ENCODE measurements at regions not wholly inside any gene's neighbourhood (a gene's known extent, or its start where the extent isn't known, plus 50 kb on each side); places are given as distances from the start of the nearest gene placed in this dataset.

DNA sequence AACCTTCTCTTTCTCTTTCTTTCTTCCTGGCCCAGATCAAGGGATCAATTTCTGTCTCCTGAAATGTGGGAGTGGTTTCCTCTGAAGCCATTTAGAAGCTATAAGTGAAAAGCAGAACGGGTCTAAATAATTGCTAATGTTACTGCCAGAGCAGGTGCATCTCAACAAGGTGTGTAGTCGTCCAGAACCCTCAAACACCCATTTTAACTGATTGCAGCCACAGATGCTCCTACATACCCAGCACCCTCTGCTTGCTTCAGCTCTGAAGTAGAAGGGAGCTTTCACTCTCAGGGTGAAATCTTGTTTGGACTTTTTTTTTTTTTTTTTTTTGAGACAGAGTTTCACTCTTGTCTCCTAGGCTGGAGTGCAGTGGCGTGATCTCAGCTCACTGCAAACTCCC, 592.1 kb upstream of the ARID1B start:
- DNase-seq (ENCODE audit: extremely low spot score) = no peak
- H3K27ac ChIP-seq (replicated peaks in 1 of 4) = no peak overlapping the region
- no peaks in the 10 kb centered on the region for H3K4me1 ChIP-seq
- no peaks in the 10 kb centered on the region for H3K9me3 ChIP-seq
- no peak overlapping the region for H3K4me3 ChIP-seq
- no peaks in the 10 kb centered on the region for H3K36me3 ChIP-seq
- H3K27me3 ChIP-seq = no peaks in the 10 kb centered on the region
- WGBS = 70% methylated on average over 3 of the region's 3 CpGs
- TF ChIP-seq EP300 (IDR thresholded peaks at IDR 0.05) (no peak), POLR2AphosphoS5 (IDR thresholded peaks at IDR 0.05) (no peak), POLR2A (IDR thresholded peaks at IDR 0.05; ENCODE audit: low read depth) (no peak)
- TF ChIP-seq, protein P1, sequence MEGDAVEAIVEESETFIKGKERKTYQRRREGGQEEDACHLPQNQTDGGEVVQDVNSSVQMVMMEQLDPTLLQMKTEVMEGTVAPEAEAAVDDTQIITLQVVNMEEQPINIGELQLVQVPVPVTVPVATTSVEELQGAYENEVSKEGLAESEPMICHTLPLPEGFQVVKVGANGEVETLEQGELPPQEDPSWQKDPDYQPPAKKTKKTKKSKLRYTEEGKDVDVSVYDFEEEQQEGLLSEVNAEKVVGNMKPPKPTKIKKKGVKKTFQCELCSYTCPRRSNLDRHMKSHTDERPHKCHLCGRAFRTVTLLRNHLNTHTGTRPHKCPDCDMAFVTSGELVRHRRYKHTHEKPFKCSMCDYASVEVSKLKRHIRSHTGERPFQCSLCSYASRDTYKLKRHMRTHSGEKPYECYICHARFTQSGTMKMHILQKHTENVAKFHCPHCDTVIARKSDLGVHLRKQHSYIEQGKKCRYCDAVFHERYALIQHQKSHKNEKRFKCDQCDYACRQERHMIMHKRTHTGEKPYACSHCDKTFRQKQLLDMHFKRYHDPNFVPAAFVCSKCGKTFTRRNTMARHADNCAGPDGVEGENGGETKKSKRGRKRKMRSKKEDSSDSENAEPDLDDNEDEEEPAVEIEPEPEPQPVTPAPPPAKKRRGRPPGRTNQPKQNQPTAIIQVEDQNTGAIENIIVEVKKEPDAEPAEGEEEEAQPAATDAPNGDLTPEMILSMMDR (IDR thresholded peaks at IDR 0.05) = no peak
- intact Hi-C loops (cut with DNase I) = no loop called here

DNA sequence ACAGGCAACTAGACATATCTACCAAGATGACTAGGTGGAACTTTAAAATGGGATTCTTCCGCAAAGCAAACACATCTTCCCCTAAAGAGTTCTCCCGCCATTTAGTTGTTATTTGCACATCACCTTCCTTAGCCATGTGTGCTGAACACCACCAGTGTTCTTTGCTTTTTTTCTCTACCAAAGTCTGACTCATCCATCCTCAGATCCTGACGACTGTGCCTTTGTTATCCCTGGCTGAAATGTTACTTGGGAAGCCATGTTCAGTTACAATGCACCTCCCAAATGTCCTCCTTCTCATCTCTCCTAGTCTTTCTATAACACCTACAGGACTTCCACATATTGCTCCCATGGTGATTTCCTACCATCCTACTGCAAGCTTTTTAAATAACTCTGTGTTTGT, 593.5 kb upstream of the ARID1B start:
- WGBS = 76% methylated on average over 3 of the region's 3 CpGs
- no peak overlapping the region for H3K4me3 ChIP-seq
- TF ChIP-seq POLR2AphosphoS5 (IDR thresholded peaks at IDR 0.05) = no peak
- TF ChIP-seq, protein P1 (IDR thresholded peaks at IDR 0.05) = no peak
- TF ChIP-seq EP300 (IDR thresholded peaks at IDR 0.05) = no peak
- TF ChIP-seq POLR2A (IDR thresholded peaks at IDR 0.05; ENCODE audit: low read depth) = no peak
- no peak overlapping the region for H3K27ac ChIP-seq (replicated peaks in 1 of 4)
- H3K9me3 ChIP-seq = no peaks in the 10 kb centered on the region
- intact Hi-C loops (cut with DNase I) = no loop called here
- no peaks in the 10 kb centered on the region for H3K27me3 ChIP-seq
- no peak for DNase-seq (ENCODE audit: extremely low spot score)
- H3K4me1 ChIP-seq = no peaks in the 10 kb centered on the region
- H3K36me3 ChIP-seq = no peaks in the 10 kb centered on the region

DNA sequence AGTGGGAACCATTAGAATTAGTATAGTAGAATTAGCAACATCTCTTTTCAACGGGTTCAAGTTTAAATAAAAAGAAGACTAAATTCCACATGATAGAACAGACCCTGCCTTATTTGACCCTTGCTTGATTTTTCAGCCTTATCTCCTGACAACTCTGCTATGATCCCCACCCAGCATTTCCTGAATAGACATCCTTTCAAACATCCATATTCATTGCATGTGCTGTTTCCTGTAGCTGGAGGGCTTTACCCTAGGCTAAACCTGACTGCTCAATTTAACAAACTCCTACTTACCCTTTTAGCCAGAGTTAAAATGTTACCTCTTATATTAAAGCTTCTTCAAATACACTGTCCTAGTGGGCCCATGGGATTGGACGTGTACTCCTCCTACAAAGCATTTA, 594.8 kb upstream of the ARID1B start:
- Histone ChIP-seq H3K9me3 (no peaks in the 10 kb centered on the region), H3K27me3 (no peaks in the 10 kb centered on the region), H3K36me3 (no peaks in the 10 kb centered on the region), H3K4me3 (no peak overlapping the region), H3K27ac (replicated peaks in 1 of 4) (no peak overlapping the region), H3K4me1 (no peaks in the 10 kb centered on the region)
- WGBS = 61% methylated on average over 2 of the region's 2 CpGs
- no peak for TF ChIP-seq EP300 (IDR thresholded peaks at IDR 0.05)
- intact Hi-C loops (cut with DNase I) = no loop called here
- DNase-seq (ENCODE audit: extremely low spot score) = no peak

DNA sequence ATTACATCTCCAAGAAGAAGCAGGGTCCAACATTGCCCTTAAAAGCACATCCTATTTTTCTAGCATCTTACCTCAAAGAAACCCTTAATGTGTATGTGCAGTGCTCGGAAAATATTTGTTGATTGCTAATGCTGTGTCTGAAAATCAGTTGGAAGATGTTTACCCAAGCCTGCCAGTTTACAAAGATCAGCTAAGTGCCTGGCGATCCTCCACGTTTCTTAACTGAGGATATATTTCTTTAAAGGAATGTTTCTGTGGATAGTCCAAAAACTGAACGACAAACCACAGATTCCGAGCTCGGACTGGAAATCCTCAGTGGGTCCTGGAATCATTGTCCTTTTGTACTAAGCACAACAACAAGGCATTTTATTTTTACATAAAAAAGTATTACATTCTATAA, 595.7 kb upstream of the ARID1B start:
- no peaks in the 10 kb centered on the region for H3K4me1 ChIP-seq
- H3K36me3 ChIP-seq = no peaks in the 10 kb centered on the region
- TF ChIP-seq, protein P1 (IDR thresholded peaks at IDR 0.05) = no peak
- TF ChIP-seq EP300 (IDR thresholded peaks at IDR 0.05) (no peak), POLR2A (IDR thresholded peaks at IDR 0.05; ENCODE audit: low read depth) (no peak), POLR2AphosphoS5 (IDR thresholded peaks at IDR 0.05) (no peak)
- H3K27me3 ChIP-seq = no peaks in the 10 kb centered on the region
- DNase-seq (ENCODE audit: extremely low spot score) = no peak
- H3K4me3 ChIP-seq = no peak overlapping the region
- 68% methylated on average over 6 of the region's 6 CpGs for WGBS
- no peaks in the 10 kb centered on the region for H3K9me3 ChIP-seq
- H3K27ac ChIP-seq (replicated peaks in 1 of 4) = no peak overlapping the region
- intact Hi-C loops (cut with DNase I) = no loop called here

DNA sequence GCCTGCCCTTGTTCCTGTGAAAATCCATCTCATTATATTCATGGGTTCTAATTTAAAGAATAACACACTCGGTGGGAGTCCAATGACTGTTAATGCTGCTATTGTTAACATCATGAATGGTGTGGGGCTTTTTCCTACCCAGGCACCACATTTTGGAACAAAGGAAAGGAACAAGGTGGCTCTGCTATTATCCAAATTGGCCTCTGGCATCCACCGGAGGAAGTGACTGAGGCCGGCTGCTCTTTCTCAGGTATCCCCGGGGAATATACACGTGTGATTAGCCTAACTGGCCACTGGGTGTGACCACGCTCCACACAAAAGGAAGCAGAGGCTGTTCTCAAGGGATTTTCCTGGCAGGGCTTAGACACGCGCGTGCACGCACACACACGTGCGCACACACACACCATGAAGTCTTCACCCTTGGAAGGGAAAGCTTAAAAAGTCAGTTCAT, 601.2 kb upstream of the ARID1B start:
- Histone ChIP-seq H3K36me3 (no peaks in the 10 kb centered on the region), H3K4me1 (peaks cover 0 to 4% (median 0%) of the 10 kb centered on the region in 4 donors), H3K9me3 (no peaks in the 10 kb centered on the region), H3K27ac (replicated peaks in 1 of 4) (peak overlapping the region in 1 of 4 donors; percentile 30), H3K4me3 (peak overlapping the region in 1 of 4 donors; percentile 3), H3K27me3 (no peaks in the 10 kb centered on the region)
- WGBS = 43% methylated on average over 12 of the region's 12 CpGs
- TF ChIP-seq POLR2AphosphoS5 (IDR thresholded peaks at IDR 0.05) (peak in 1 of 2 donors; percentile 63), POLR2A (IDR thresholded peaks at IDR 0.05; ENCODE audit: low read depth) (no peak), EP300 (IDR thresholded peaks at IDR 0.05) (no peak)
- TF ChIP-seq, protein P1 (IDR thresholded peaks at IDR 0.05) = peak in 1 of 3 experiments; percentile 29
- DNase-seq (ENCODE audit: extremely low spot score) = no peak
- intact Hi-C loops (cut with DNase I) = no loop called here

Data from esophagus muscularis mucosa (tissue), 4 donors.